Lower leg skin (tissue), 3 donors: ENCODE measurements at regions not wholly inside any gene's neighbourhood (a gene's known extent, or its start where the extent isn't known, plus 50 kb on each side); places are given as distances from the start of the nearest gene placed in this dataset.

Experiments
- CTCF ChIP-seq, 3 donors: fragments of 450-650 bp; IDR thresholded peaks; one replicate each; pipeline ENCODE4 v1.5.1; 2016; ENCODE audit warnings: antibody characterized with exemption in 3 of 3, mild to moderate bottlenecking in 3 of 3, moderate library complexity in 2 of 3
- POLR2A ChIP-seq, 2 donors: fragments of 450-650 bp; IDR thresholded peaks; one replicate each; pipeline ENCODE4 v1.6.1; 2016 to 2017; ENCODE audit warnings: antibody characterized with exemption in 2 of 2, mild to moderate bottlenecking in 1 of 2, moderate library complexity in 1 of 2

GRCh38 chr9:16230731-16231130, 639.7 kb downstream of the BNC2 start:
- TF ChIP-seq CTCF (IDR thresholded peaks at IDR 0.05), result no peak
- no peak for TF ChIP-seq POLR2A (IDR thresholded peaks at IDR 0.05)
